ENCODE measurements at regions not wholly inside any gene's neighbourhood (a gene's known extent, or its start where the extent isn't known, plus 50 kb on each side); places are given as distances from the start of the nearest gene placed in this dataset.

- Mint-ChIP-seq H3K4me1 (no peaks in the 10 kb centered on the region), H3K4me3 (no peak overlapping the region), H3K9me3 (no peaks in the 10 kb centered on the region), H3K27ac (no peak overlapping the region), H3K36me3 (no peaks in the 10 kb centered on the region), H3K27me3 (ENCODE audit: low read depth) (no peaks in the 10 kb centered on the region)
- POLR2A ChIA-PET = no interaction called here
- TF ChIP-seq E2F4 (CRISPR knock-in tag; IDR thresholded peaks at IDR 0.05; ENCODE audit: borderline replicate concordance, low read depth) (no peak), MLX (CRISPR knock-in tag; IDR thresholded peaks at IDR 0.05) (no peak), USF2 (CRISPR knock-in tag; IDR thresholded peaks at IDR 0.05) (no peak), TEAD1 (CRISPR knock-in tag; IDR thresholded peaks at IDR 0.05) (no peak), GTF2I (CRISPR knock-in tag; conservative IDR thresholded peaks at IDR 0.05) (no peak), NFE2L1 (CRISPR knock-in tag; IDR thresholded peaks at IDR 0.05) (no peak), NR1H2 (CRISPR knock-in tag; IDR thresholded peaks at IDR 0.05) (no peak), ZMAT4 (CRISPR knock-in tag; IDR thresholded peaks at IDR 0.05) (no peak), RELA (CRISPR knock-in tag; IDR thresholded peaks at IDR 0.05; ENCODE audit: borderline replicate concordance) (no peak), ZBTB43 (CRISPR knock-in tag; IDR thresholded peaks at IDR 0.05) (no peak), MAX (CRISPR knock-in tag; IDR thresholded peaks at IDR 0.05) (no peak), STAT6 (CRISPR knock-in tag; conservative IDR thresholded peaks at IDR 0.05; ENCODE audit: low read depth) (no peak), ATF2 (CRISPR knock-in tag; IDR thresholded peaks at IDR 0.05; ENCODE audit: borderline replicate concordance, low read depth) (no peak), SMAD4 (CRISPR knock-in tag; IDR thresholded peaks at IDR 0.05) (no peak), MYBL2 (CRISPR knock-in tag; IDR thresholded peaks at IDR 0.05) (no peak), NFYB (CRISPR knock-in tag; conservative IDR thresholded peaks at IDR 0.05; ENCODE audit: low read depth) (no peak), OVOL2 (CRISPR knock-in tag; IDR thresholded peaks at IDR 0.05; ENCODE audit: borderline replicate concordance) (no peak), GABPB1 (CRISPR knock-in tag; IDR thresholded peaks at IDR 0.05) (no peak), FOXJ3 (CRISPR knock-in tag; IDR thresholded peaks at IDR 0.05; ENCODE audit: borderline replicate concordance) (no peak), ZNF219 (CRISPR knock-in tag; IDR thresholded peaks at IDR 0.05; ENCODE audit: borderline replicate concordance) (no peak)
- ATAC-seq = no peak
- CTCF ChIA-PET = interaction anchor here (0.6 to 2.7 kb wide), 5 partner anchors 8 to 92 kb away, joined by 3 to 11 read pairs (median 4); no protein-coding TSS in a partner anchor
- no peak for DNase-seq (ENCODE audit: low spot score)
Observed at GRCh38 chr7:65308300-65308678, 65.4 kb upstream of the ZNF92 start.

Data from WTC11 (cell line).